ENCODE measurements at regions not wholly inside any gene's neighbourhood (a gene's known extent, or its start where the extent isn't known, plus 50 kb on each side); places are given as distances from the start of the nearest gene placed in this dataset.

DNA sequence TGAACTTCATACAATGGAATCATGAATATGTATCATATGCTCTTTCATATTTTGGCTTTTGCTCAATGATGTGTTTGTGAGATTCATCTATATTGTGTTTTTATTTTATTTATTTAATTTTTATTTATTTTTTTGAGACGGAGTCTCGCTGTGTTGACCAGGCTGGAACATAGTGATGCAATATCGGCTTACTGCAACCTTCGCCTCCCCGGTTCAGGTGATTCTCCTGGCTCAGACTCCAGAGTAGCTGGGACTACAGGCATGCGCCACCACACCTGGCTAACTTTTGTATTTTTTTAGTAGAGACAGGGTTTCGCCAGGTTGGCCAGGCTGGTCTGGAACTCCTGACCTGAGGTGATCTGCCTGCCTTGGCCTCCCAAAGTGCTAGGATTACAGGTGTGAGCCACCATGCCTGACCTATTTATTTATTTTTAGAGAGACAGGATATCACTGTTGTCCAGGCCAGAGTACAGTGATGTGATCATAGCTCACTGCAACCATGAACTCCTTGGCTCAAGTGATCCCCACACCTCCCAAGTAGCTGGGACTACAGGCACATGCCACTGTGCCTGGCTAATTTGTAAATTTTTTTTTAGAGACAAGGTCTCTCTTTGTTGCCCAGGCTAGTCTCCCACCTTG lies 74.5 kb downstream of the TET3 start:
- TF ChIP-seq POLR2A (IDR thresholded peaks at IDR 0.05) (no peak), POLR2AphosphoS5 (IDR thresholded peaks at IDR 0.05) (no peak), EP300 (IDR thresholded peaks at IDR 0.05) (no peak)
- TF ChIP-seq, protein P1, sequence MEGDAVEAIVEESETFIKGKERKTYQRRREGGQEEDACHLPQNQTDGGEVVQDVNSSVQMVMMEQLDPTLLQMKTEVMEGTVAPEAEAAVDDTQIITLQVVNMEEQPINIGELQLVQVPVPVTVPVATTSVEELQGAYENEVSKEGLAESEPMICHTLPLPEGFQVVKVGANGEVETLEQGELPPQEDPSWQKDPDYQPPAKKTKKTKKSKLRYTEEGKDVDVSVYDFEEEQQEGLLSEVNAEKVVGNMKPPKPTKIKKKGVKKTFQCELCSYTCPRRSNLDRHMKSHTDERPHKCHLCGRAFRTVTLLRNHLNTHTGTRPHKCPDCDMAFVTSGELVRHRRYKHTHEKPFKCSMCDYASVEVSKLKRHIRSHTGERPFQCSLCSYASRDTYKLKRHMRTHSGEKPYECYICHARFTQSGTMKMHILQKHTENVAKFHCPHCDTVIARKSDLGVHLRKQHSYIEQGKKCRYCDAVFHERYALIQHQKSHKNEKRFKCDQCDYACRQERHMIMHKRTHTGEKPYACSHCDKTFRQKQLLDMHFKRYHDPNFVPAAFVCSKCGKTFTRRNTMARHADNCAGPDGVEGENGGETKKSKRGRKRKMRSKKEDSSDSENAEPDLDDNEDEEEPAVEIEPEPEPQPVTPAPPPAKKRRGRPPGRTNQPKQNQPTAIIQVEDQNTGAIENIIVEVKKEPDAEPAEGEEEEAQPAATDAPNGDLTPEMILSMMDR (IDR thresholded peaks at IDR 0.05) = no peak
